Transverse colon (tissue), 3 donors: ENCODE measurements at regions not wholly inside any gene's neighbourhood (a gene's known extent, or its start where the extent isn't known, plus 50 kb on each side); places are given as distances from the start of the nearest gene placed in this dataset.

ENCODE experiments used
- EP300 ChIP-seq: sonication (generic); formaldehyde crosslinking; IDR thresholded peaks from one replicate; pipeline ENCODE4 v1.6.1; 2017; ENCODE audit warnings: antibody characterized with exemption, low read depth
- POLR2A ChIP-seq: fragments of 450-650 bp; IDR thresholded peaks from one replicate; pipeline ENCODE4 v1.6.1; 2016; ENCODE audit warnings: antibody characterized with exemption, mild to moderate bottlenecking, moderate library complexity
- TF ChIP-seq, protein P1 (sequence below), 5 experiments: fragments of 200-600 bp in 3 of 5; fragments of 450-650 bp in 2 of 5; sonication (generic) in 3 of 5; IDR thresholded peaks; 1 replicate in 2 of 5; 2 replicates in 3 of 5; pipeline ENCODE4 v1.5.1; 2016 to 2017; ENCODE audit warnings: antibody characterized with exemption in 5 of 5, inconsistent platforms in 3 of 5, mild to moderate bottlenecking in 2 of 5, moderate library complexity in 1 of 5

DNA sequence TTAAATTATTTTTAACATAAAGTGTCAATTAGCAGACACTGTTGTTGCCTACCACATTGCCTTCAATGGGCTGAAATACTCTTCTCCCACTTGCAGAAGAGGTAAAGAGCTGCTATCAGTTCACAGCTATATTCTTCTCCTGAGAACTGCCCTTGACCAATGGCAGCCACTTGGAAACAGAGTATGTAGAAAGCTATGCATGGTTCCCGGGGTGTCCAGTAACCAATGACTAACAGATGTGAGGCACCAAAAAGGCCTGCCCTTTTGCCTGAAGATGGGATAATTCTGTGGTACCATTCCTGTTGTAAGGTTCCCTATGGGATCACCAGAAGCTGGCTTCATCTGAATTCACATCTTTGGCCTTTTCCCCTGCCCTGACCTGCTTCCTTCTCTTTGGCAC is 181.4 kb upstream of the MAP3K1 start:
- TF ChIP-seq POLR2A (no peak), EP300 (no peak)
- TF ChIP-seq, protein P1, sequence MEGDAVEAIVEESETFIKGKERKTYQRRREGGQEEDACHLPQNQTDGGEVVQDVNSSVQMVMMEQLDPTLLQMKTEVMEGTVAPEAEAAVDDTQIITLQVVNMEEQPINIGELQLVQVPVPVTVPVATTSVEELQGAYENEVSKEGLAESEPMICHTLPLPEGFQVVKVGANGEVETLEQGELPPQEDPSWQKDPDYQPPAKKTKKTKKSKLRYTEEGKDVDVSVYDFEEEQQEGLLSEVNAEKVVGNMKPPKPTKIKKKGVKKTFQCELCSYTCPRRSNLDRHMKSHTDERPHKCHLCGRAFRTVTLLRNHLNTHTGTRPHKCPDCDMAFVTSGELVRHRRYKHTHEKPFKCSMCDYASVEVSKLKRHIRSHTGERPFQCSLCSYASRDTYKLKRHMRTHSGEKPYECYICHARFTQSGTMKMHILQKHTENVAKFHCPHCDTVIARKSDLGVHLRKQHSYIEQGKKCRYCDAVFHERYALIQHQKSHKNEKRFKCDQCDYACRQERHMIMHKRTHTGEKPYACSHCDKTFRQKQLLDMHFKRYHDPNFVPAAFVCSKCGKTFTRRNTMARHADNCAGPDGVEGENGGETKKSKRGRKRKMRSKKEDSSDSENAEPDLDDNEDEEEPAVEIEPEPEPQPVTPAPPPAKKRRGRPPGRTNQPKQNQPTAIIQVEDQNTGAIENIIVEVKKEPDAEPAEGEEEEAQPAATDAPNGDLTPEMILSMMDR (IDR thresholded peaks at IDR 0.05), result no peak
